ENCODE measurements at regions not wholly inside any gene's neighbourhood (a gene's known extent, or its start where the extent isn't known, plus 50 kb on each side); places are given as distances from the start of the nearest gene placed in this dataset.
A peak's percentile ranks its signal among the peaks of the same experiment; 100 is the strongest.

DNA sequence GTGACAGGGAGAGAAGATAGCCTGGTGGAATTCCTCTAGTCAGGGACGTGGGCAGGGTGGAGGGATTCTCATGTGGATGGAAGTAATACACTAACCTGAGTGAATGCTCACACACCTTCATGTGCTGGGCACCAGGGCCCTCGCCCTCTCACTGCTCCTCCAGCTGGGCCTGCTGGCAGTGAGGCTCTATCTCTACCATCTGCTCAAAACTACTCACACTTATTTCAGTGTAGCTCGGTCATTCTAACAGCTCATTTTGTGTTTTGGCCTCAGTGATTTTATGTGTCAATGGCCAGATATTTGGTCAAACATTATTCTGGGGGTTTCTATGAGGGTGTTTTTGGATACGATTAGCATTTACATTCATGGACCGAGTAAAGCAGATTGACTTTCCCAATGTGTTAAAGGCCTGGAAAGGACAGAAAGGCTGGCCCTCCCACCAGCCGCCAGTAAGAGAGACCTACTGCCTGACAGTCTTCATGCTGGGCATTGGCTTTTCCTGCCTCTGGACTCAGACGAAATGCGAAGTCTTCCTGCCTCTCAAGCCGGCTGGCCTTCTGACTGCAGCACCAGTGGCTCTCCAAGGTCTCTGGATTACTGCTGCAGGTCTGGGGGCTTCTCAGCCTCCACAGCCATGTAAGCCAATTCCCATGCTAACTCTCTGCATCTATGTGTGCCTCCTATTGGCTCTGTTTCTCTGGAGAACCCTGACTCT, 335.4 kb downstream of the CXCL12 start:
- no peak for DNase-seq

DNA sequence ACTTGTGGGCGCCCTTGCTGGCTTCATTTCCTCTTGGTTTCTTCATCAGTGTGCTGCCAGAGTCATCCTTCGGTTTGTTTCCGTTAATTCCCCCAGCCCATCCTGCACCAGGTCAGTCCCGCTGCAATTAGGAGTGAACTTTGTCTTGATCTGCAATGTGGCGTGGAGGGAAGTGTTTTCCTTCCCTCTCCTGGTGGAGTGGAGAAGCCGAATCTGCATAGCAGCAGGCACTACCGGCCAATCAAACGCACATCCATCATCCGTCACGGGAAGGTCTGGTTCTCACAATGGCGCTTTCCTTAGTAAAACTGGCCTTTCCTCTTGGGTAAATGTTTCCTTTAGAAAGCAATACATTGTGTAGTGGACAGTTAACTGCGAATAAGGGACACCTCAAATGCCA, 337.5 kb downstream of the CXCL12 start:
- DNase-seq: no peak

- no peak for DNase-seq
Measured at GRCh38 chr10:44046605-44047004, 338.3 kb downstream of the CXCL12 start.

DNA sequence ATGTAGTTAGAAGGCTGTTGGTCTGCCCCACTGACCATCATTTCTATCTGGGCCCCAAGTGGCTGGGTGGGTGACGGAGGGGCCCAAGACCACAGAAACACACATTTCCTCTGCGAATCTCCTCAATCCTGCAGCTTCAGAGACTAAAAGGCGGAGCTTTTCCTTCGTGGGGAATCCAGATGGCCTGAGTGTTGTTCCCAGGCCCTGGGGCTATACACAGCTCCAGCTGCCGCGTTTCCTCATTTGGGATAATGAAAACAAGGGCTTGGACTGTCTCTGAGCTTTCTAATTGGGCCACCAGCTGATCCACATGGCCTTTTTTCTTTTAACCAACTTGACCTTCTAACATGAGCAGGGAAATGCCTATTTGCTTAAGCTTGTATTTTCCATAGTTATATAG, 339.9 kb downstream of the CXCL12 start:
- no peak for DNase-seq

DNA sequence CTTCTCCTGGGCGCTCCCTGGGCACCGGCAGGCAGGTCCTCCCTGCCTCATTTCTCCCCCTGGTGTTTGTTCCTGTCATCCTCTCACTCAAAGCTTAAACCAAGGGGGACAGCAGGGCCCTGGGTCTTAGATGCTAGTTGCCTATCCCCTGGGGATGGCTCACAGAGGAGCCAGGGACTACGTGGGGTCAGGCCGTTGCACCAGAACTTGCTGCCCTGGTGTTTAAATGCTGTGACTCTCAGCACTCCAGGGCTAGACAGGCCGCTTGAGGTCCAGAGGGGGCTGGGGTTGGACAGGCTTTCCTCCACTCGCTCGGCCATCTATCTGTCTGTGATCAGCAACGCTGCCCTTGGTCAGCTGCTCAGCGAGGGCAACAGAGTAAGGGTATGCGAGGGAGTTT, 340.3 kb downstream of the CXCL12 start:
- no peak for DNase-seq

- no peak for DNase-seq
Measured at GRCh38 chr10:44043646-44044375, 341.1 kb downstream of the CXCL12 start.

GRCh38 chr10:44042926-44043602, 341.8 kb downstream of the CXCL12 start:
- DNase-seq: no peak

DNA sequence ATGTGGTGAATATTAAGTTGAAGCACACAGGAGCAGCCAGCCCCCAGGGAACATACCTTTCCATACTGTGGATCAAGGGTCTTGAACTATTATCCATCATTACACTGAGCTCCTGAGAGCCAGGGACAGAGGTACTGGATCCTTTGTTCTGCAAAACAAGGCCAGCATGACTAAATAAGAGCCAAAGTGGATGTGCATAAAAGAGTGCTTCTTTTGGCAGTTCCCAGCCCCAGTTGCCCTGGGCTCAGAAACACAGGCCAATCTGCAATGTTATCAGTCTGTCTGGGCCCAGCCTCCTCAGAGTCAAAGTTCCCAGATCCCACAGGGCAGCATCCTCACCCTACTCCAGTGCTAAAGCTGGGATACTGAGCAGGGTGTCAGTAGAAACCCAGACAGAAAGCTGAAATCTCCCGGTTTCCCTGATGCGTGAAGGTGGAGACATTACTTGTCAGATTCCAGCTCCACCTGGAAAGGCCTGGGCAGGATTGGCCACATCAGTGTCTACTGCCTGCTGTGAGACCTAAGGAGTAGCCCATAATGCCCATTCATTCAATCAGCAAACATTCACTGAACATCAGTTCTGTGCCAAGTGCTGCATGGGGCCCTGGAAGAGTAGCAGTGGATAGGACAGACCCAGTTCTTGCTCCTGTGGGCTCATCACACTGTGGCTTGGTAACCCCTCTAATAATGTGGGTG, 342.7 kb downstream of the CXCL12 start:
- DNase-seq: no peak

- no peak for DNase-seq
Measured at GRCh38 chr10:44039599-44039998, 345.3 kb downstream of the CXCL12 start.

GRCh38 chr10:44036425-44036824, 348.5 kb downstream of the CXCL12 start:
- DNase-seq: no peak

DNA sequence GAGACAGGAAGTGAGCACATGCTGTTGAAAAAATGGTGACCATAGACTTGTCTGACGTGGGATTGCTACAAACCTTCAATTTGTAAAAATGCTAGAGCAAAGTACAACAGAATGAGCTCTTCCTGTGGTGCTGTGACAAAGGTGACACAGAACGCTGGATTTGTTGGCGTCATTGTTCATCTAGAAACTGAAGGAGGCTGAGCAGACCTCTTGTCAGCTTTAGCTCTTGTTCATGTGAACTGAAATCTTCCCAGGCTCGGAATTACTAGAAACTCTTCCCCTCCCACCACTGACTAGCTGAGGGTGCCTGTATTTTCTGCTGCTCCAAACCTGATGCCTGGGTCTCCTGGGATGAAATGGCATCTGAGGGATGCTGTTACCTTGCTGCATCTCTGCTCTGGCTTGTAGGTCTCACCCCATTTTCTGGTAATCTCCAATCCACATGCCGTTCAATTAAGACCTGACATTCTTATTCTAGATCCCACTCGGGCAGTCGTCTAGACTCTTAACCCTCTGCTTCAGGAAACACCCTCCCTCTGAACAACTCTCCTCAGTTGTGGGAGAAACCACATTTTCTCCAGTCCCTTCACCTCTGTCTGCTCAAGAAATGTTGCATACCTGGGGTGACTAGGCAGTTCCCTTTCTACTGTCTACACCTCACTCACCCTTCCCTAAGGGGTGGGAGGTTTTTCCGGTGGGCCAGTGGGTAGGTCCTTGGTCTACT, 349.3 kb downstream of the CXCL12 start:
- DNase-seq: no peak

DNA sequence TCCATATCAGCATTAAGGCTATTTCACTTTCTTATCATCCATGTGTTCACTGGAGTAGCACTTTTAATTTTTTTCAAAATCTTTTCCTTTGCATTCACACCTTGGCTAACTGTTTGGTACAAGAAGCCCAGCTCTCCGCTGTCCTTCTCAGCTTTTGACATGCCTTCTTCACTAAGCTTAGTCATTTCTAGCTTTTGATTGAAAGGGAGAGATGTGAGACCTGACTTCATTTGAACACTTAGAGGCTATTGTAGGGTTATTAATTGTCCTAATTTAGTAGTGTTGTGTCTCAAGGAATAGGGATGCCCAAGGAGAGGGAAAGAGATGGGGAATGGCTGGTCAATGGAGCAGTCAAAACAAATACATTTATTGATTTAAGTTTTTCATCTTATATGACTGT, 350.0 kb downstream of the CXCL12 start:
- DNase-seq: no peak

DNA sequence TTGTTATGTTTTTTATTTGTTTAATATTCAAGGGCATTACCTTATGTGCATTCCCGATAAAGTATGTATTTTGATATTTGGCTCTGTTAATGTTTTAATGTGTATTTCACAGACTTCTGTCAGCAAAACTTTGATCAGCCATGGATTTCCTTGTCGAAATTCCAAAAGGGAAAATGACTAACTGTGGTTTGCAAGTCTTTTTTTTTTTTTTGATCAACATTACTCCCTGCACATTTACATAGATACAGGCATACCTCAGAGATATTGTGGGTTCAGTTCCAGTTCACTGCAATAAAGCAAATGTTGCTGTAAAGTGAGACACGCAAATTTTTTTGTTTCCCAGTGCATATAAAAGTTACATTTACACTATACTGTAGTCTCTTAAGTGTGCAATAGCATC, 351.9 kb downstream of the CXCL12 start:
- DNase-seq: no peak

DNA sequence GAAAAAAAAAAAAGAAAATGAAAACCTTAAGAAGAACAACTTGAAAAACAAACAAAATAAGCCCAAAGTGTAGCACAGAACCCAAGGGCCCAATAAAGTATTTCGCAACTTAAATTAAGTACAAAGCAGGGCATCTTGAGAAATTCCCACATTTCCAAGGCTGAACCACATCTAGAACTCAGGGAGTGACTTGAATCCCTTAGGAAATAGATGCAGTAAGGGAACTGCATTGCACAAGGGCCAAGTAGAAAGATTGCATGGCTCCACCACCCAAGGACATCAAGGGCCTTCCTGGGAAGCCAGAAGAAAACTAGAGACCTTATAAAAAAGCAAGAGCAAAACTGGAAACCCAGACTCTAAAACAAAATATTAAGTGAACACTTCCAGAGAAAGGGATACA, 352.7 kb downstream of the CXCL12 start:
- DNase-seq: no peak

- no peak for DNase-seq
Measured at GRCh38 chr10:44030738-44031137, 354.2 kb downstream of the CXCL12 start.

GRCh38 chr10:44030132-44030531, 354.8 kb downstream of the CXCL12 start:
- DNase-seq: peak; percentile 6

- DNase-seq: no peak
Measured at GRCh38 chr10:44028384-44029137, 356.3 kb downstream of the CXCL12 start.

GRCh38 chr10:44024356-44025116, 360.4 kb downstream of the CXCL12 start:
- DNase-seq: no peak

GRCh38 chr10:44023517-44023916, 361.4 kb downstream of the CXCL12 start:
- DNase-seq: no peak

DNA sequence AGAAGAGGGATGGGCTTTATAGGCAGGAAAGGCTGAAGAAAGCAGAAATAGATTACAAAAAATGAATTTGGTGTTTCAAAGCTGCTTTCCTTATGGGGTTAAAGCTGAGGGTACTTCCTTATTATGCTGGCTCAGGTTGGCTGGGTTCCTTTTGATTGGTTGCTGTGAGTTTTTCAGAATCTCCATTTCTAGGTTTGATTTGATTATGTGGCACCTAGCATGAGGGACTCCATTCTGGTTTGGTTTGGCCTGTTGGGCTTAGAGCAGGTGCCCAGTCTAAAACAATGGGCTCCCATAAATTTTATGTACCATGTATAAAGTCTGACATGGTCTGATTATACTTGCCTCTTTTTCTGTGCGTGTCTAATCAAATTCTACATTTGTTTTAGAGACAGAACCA, 362.7 kb downstream of the CXCL12 start:
- DNase-seq: no peak

Measured in activated CD4-positive, alpha-beta T cell treated with anti-CD3 and anti-CD28 coated beads, Interleukin-2, amount 50 U/mL, for 1 hour (primary cell).